SU-DHL-6 (cell line): ENCODE measurements at regions not wholly inside any gene's neighbourhood (a gene's known extent, or its start where the extent isn't known, plus 50 kb on each side); places are given as distances from the start of the nearest gene placed in this dataset.

Experiments
- H2AFZ ChIP-seq: fragments of 200-600 bp; sonication (generic); 2 replicates; pipeline ENCODE4 v1.6.1; 2014; ENCODE audit warnings: low read depth, mild to moderate bottlenecking, moderate library complexity, mixed read lengths, antibody characterized with exemption, low read length; ENCODE audit not compliant: severe bottlenecking
- H3F3A ChIP-seq: fragments of 200-600 bp; shearing (Covaris generic); 2 replicates; pipeline ENCODE4 v1.6.0; 2016; ENCODE audit warnings: antibody characterized with exemption, mild to moderate bottlenecking; ENCODE audit not compliant: insufficient read depth
- H3K27ac ChIP-seq: fragments of 200-600 bp; sonication (generic); 2 replicates; pipeline ENCODE4 v1.5.1; 2016; ENCODE audit warnings: low read depth, mild to moderate bottlenecking, low read length, moderate library complexity, mixed read lengths
- H3K27me3 ChIP-seq: fragments of 200-600 bp; sonication (generic), shearing (Covaris generic); 2 replicates; pipeline ENCODE4 v1.6.0; 2014; ENCODE audit warnings: mild to moderate bottlenecking, low read length
- H3K36me3 ChIP-seq: fragments of 200-600 bp; sonication (generic); 2 replicates; pipeline ENCODE4 v1.6.1; 2014; ENCODE audit warnings: mild to moderate bottlenecking, low read length, mixed read lengths
- H3K4me2 ChIP-seq: fragments of 300-600, 200-600 bp; shearing (Covaris generic), sonication (generic); 2 replicates; pipeline ENCODE4 v1.6.0; 2014; ENCODE audit warnings: low read length, low read depth, mild to moderate bottlenecking; ENCODE audit not compliant: poor library complexity, severe bottlenecking
- H3K4me3 ChIP-seq: fragments of 200-600 bp; sonication (generic); 2 replicates; pipeline ENCODE4 v1.5.1; 2014; ENCODE audit warnings: antibody characterized with exemption, low read length, mild to moderate bottlenecking, mixed read lengths; ENCODE audit not compliant: insufficient read depth, poor library complexity, severe bottlenecking
- H3K79me2 ChIP-seq: fragments of 200-600 bp; sonication (generic); 2 replicates; pipeline ENCODE4 v1.6.1; 2014; ENCODE audit warnings: mild to moderate bottlenecking, low read length, moderate library complexity; ENCODE audit not compliant: insufficient read depth
- H3K9ac ChIP-seq: fragments of 200-600 bp; sonication (generic); 2 replicates; pipeline ENCODE4 v1.7.0; 2014; ENCODE audit warnings: mild to moderate bottlenecking, low read length
- H3K9me2 ChIP-seq: fragments of 200-600 bp; sonication (generic); replicated peaks from 2 replicates; pipeline ENCODE4 v1.6.1; 2014; ENCODE audit warnings: low read length; ENCODE audit not compliant: insufficient read depth
- H3K9me3 ChIP-seq: fragments of 200-600 bp; sonication (generic); 2 replicates; pipeline ENCODE4 v1.6.1; 2014; ENCODE audit warnings: low read length, mixed read lengths; ENCODE audit not compliant: insufficient read depth
- H4K20me1 ChIP-seq: fragments of 200-600 bp; sonication (generic); 2 replicates; pipeline ENCODE4 v1.6.1; 2014; ENCODE audit warnings: low read depth, mild to moderate bottlenecking, antibody characterized with exemption, low read length, moderate library complexity, mixed read lengths
- EZH2phosphoT487 ChIP-seq: fragments of 200-600 bp; sonication (generic), shearing (Covaris generic); conservative IDR thresholded peaks from 2 replicates; pipeline ENCODE4 v1.6.1; 2018; ENCODE audit warnings: mild to moderate bottlenecking, antibody characterized with exemption, low read length, moderate library complexity, mixed read lengths
- TF ChIP-seq, protein P1 (sequence below): fragments of 200-600 bp; sonication (generic); IDR thresholded peaks from one replicate; pipeline ENCODE4 v1.5.1; 2017; ENCODE audit warnings: antibody characterized with exemption, mild to moderate bottlenecking, low read length, moderate library complexity; ENCODE audit not compliant: insufficient read depth, poor library complexity, severe bottlenecking

GRCh38 chr19:31940396-31940795 lies 405.0 kb upstream of the ZNF507 start:
- Histone ChIP-seq H3K27me3 (no peaks in the 10 kb centered on the region), H3K9me2 (no peaks in the 10 kb centered on the region), H2AFZ (no peak overlapping the region), H3F3A (no peaks in the 10 kb centered on the region), H3K36me3 (no peaks in the 10 kb centered on the region), H3K27ac (no peak overlapping the region), H3K4me3 (no peak overlapping the region), H4K20me1 (no peaks in the 10 kb centered on the region), H3K79me2 (no peaks in the 10 kb centered on the region), H3K9me3 (no peaks in the 10 kb centered on the region), H3K4me2 (no peak overlapping the region), H3K9ac (no peak overlapping the region)
- TF ChIP-seq EZH2phosphoT487 = no peak
- TF ChIP-seq, protein P1, sequence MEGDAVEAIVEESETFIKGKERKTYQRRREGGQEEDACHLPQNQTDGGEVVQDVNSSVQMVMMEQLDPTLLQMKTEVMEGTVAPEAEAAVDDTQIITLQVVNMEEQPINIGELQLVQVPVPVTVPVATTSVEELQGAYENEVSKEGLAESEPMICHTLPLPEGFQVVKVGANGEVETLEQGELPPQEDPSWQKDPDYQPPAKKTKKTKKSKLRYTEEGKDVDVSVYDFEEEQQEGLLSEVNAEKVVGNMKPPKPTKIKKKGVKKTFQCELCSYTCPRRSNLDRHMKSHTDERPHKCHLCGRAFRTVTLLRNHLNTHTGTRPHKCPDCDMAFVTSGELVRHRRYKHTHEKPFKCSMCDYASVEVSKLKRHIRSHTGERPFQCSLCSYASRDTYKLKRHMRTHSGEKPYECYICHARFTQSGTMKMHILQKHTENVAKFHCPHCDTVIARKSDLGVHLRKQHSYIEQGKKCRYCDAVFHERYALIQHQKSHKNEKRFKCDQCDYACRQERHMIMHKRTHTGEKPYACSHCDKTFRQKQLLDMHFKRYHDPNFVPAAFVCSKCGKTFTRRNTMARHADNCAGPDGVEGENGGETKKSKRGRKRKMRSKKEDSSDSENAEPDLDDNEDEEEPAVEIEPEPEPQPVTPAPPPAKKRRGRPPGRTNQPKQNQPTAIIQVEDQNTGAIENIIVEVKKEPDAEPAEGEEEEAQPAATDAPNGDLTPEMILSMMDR = no peak

DNA sequence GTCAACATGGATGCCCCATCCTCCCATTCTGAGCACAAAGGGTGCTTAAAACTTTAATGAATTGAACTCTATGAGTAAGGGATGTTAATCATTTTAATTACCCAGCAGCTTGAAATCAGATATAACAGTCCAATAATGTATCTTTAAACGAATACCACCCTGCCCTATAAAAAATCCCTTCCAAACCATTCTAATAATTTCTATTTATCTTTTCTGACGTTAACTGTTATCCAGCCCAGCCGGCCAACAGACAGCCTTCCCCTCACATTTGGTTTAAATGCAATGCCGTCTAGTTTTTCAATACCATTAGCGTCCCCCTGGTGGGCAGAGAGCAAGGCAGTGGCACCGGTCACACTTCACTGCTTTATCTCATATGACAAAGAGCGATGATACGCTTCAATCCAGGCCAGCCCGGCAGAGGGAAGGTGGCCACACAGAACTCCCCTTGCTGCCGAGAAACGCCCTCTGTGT lies 402.2 kb upstream of the ZNF507 start:
- Histone ChIP-seq H3F3A (no peaks in the 10 kb centered on the region), H2AFZ (no peak overlapping the region), H3K9ac (no peak overlapping the region), H3K4me2 (no peak overlapping the region), H3K36me3 (no peaks in the 10 kb centered on the region), H3K27ac (no peak overlapping the region), H3K9me3 (no peaks in the 10 kb centered on the region), H3K27me3 (no peaks in the 10 kb centered on the region), H3K4me3 (no peak overlapping the region), H3K79me2 (no peaks in the 10 kb centered on the region), H4K20me1 (no peaks in the 10 kb centered on the region), H3K9me2 (no peaks in the 10 kb centered on the region)
- no peak for TF ChIP-seq EZH2phosphoT487
- TF ChIP-seq, protein P1 = no peak

DNA sequence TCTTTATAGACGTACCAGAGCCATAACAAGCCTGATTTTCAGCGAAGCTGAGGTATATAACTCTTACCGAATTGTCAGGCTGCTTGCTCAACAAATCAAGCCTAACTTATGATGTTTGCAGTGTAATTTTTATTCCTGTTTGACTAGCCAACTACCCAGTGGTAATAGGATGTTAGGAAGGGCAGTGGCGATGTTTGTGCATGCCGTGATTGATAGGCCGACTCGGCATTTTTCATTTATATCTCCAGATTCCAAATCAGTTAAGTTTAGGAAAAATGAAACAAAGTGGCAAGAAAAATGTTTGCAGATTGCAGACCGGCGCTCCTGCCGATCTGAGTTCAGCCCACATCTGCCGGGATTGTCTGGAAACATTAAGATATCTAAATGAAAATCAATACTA lies 401.6 kb upstream of the ZNF507 start:
- Histone ChIP-seq H3F3A (no peaks in the 10 kb centered on the region), H3K9ac (no peak overlapping the region), H3K27me3 (no peaks in the 10 kb centered on the region), H3K27ac (no peak overlapping the region), H3K4me2 (no peak overlapping the region), H2AFZ (no peak overlapping the region), H4K20me1 (no peaks in the 10 kb centered on the region), H3K36me3 (no peaks in the 10 kb centered on the region), H3K9me3 (no peaks in the 10 kb centered on the region), H3K79me2 (no peaks in the 10 kb centered on the region), H3K9me2 (no peaks in the 10 kb centered on the region), H3K4me3 (no peak overlapping the region)
- TF ChIP-seq EZH2phosphoT487 = no peak
- TF ChIP-seq, protein P1 = no peak
